HepG2 (cell line): ENCODE measurements at regions not wholly inside any gene's neighbourhood (a gene's known extent, or its start where the extent isn't known, plus 50 kb on each side); places are given as distances from the start of the nearest gene placed in this dataset.

Source experiments
- ATAC-seq: fragments of 200-7000 bp; cut with Tn5 transposase; 3 replicates; pipeline ENCODE4 v1.9.1; 2020; ENCODE audit warnings: mild to moderate bottlenecking, moderate library complexity
- BruUV-seq: library from RNA; stranded (reverse); fragments of 400-500 nt; replicated peaks from 2 replicates; lab custom pipeline; 2021; lab: Mats Ljungman, UMichigan
- CTCF ChIA-PET: fragments of 300-600 bp; formaldehyde crosslinking; extraction: SDS; loops from one replicate; lab custom pipeline; 2021; ENCODE audit warnings: low total read pairs, inconsistent platforms, low intra/inter-chr PET ratio; lab: Yijun Ruan, JAX
- POLR2A ChIA-PET: fragments of 350-600 bp; sonication (Branson Sonifier 250); formaldehyde crosslinking; loops from one replicate; lab custom pipeline; 2020; ENCODE audit warnings: antibody characterized with exemption, inconsistent platforms; lab: Yijun Ruan, JAX
- DNase-seq: peaks from one replicate; pipeline ENCODE4 v3.0.0-alpha.2; 2015; ENCODE audit warnings: low spot score
- FAIRE-seq: peaks from 3 replicates; lab custom pipeline; 2011; peaks lifted over from hg19 to GRCh38; lab: Jason Lieb, UNC
- H2AFZ ChIP-seq: one replicate; pipeline ENCODE4 v1.6.1; 2011; ENCODE audit warnings: low read length, inconsistent platforms
- H3K27ac ChIP-seq: fragments of 300-600 bp; 3 replicates; pipeline ENCODE4 v1.8.0; 2011; ENCODE audit warnings: mixed run types, mild to moderate bottlenecking, mixed read lengths, low read length, inconsistent platforms; ENCODE audit not compliant: insufficient read depth; ENCODE audit errors: extremely low read length
- H3K27me3 ChIP-seq, 2 experiments: fragments of 200-600 bp in 1 of 2; 2 replicates in 1 of 2; 3 replicates in 1 of 2; pipeline versions ENCODE4 v1.6.0 to v1.8.0; 2011; ENCODE audit warnings: low read length in 2 of 2, mild to moderate bottlenecking in 2 of 2, moderate library complexity in 2 of 2, inconsistent platforms in 1 of 2; ENCODE audit not compliant: insufficient read depth in 2 of 2, control insufficient read depth in 1 of 2
- H3K36me3 ChIP-seq, 2 experiments: fragments of 200-600 bp in 1 of 2; replicated peaks in 1 of 2; 2 replicates in 1 of 2; 3 replicates in 1 of 2; pipeline versions ENCODE4 v1.5.1 to v1.8.0; 2011; ENCODE audit warnings: low read length in 2 of 2, inconsistent platforms in 1 of 2; ENCODE audit not compliant: insufficient read depth in 2 of 2, control insufficient read depth in 1 of 2
- H3K4me1 ChIP-seq: 2 replicates; pipeline ENCODE4 v1.5.1; 2012; ENCODE audit warnings: low read length, inconsistent platforms; ENCODE audit not compliant: insufficient read depth
- H3K4me2 ChIP-seq: 2 replicates; pipeline ENCODE4 v1.6.0; 2011; ENCODE audit warnings: low read depth, low read length, inconsistent platforms
- H3K4me3 ChIP-seq, 3 experiments: fragments of 200-600 bp in 1 of 3; sonication (generic), shearing (Covaris generic) in 1 of 3; replicated peaks in 1 of 3; 2 replicates each; pipeline ENCODE4 v1.5.1; 2011 to 2016; ENCODE audit warnings: low read length in 3 of 3, inconsistent platforms in 2 of 3, low read depth in 2 of 3, mild to moderate bottlenecking in 2 of 3, control low read depth in 1 of 3, mixed read lengths in 1 of 3; ENCODE audit not compliant: insufficient read depth in 1 of 3
- H3K79me2 ChIP-seq: one replicate; pipeline ENCODE4 v1.6.1; 2011; ENCODE audit warnings: low read length, inconsistent platforms; ENCODE audit not compliant: insufficient read depth
- H3K9ac ChIP-seq: 2 replicates; pipeline ENCODE4 v1.6.0; 2011; ENCODE audit warnings: mild to moderate bottlenecking, low read depth, low read length, inconsistent platforms; ENCODE audit not compliant: insufficient read depth
- H3K9me3 ChIP-seq: 2 replicates; pipeline ENCODE4 v1.5.1; 2012; ENCODE audit warnings: mild to moderate bottlenecking, low read length
- H4K20me1 ChIP-seq: 2 replicates; pipeline ENCODE4 v1.6.0; 2011; ENCODE audit warnings: inconsistent platforms, mild to moderate bottlenecking, low read length, moderate library complexity; ENCODE audit not compliant: insufficient read depth
- AHR ChIP-seq: IDR thresholded peaks from 2 replicates; pipeline ENCODE4 v1.6.1; 2018; ENCODE audit warnings: missing genetic modification reagents, missing compliant biosample characterization
- JUNB ChIP-seq: sonication (generic); formaldehyde crosslinking; IDR thresholded peaks from 2 replicates; pipeline ENCODE4 v1.8.0; 2022; ENCODE audit warnings: missing genetic modification reagents, mild to moderate bottlenecking, borderline replicate concordance
- KDM5B ChIP-seq: sonication (generic); formaldehyde crosslinking; IDR thresholded peaks from 2 replicates; pipeline ENCODE4 v1.4.0; 2020; ENCODE audit warnings: missing genetic modification reagents, mild to moderate bottlenecking, borderline replicate concordance
- MIER3 ChIP-seq: IDR thresholded peaks from 2 replicates; pipeline ENCODE4 v1.6.1; 2016; ENCODE audit warnings: missing compliant biosample characterization, borderline replicate concordance
- MLXIP ChIP-seq: sonication (generic); formaldehyde crosslinking; IDR thresholded peaks from 2 replicates; pipeline ENCODE4 v1.9.0; 2021; ENCODE audit warnings: missing genetic modification reagents, borderline replicate concordance
- NCOR1 ChIP-seq: fragments of 200-600 bp; sonication (generic); IDR thresholded peaks from 2 replicates; pipeline ENCODE4 v1.7.0; 2017; ENCODE audit warnings: antibody characterized with exemption, low read length, borderline replicate concordance
- RAD51 ChIP-seq: fragments of 450-650 bp; IDR thresholded peaks from 2 replicates; pipeline ENCODE4 v1.6.1; 2016; ENCODE audit warnings: borderline replicate concordance
- RELA ChIP-seq: sonication (generic); formaldehyde crosslinking; IDR thresholded peaks from 2 replicates; pipeline ENCODE4 v1.4.0; 2020; ENCODE audit warnings: missing genetic modification reagents
- SRF ChIP-seq: IDR thresholded peaks from 2 replicates; pipeline ENCODE4 v1.6.1; 2011; ENCODE audit warnings: mild to moderate bottlenecking, low read depth, low read length, moderate library complexity
- SRSF1 ChIP-seq: fragments of 200-400 bp; formaldehyde crosslinking; optimal IDR thresholded peaks from 2 replicates; pipeline ENCODE3; 2017; ENCODE audit warnings: mild to moderate bottlenecking, low read depth, low read length, moderate library complexity
- ZC3H4 ChIP-seq: sonication (generic); formaldehyde crosslinking; IDR thresholded peaks from 2 replicates; pipeline ENCODE4 v1.4.0; 2020; ENCODE audit warnings: missing genetic modification reagents, borderline replicate concordance
- ZFP82 ChIP-seq: sonication (generic); formaldehyde crosslinking; IDR thresholded peaks from 2 replicates; pipeline ENCODE4 v1.5.1; 2020; ENCODE audit warnings: mild to moderate bottlenecking, missing genetic modification reagents, borderline replicate concordance
- ZNF101 ChIP-seq: sonication (generic); formaldehyde crosslinking; IDR thresholded peaks from 2 replicates; pipeline ENCODE4 v1.4.0; 2020; ENCODE audit warnings: mild to moderate bottlenecking, low read depth, missing genetic modification reagents, borderline replicate concordance
- ZNF280B ChIP-seq: sonication (generic); formaldehyde crosslinking; IDR thresholded peaks from 2 replicates; pipeline ENCODE4 v1.5.0; 2020; ENCODE audit warnings: missing genetic modification reagents, mild to moderate bottlenecking, borderline replicate concordance
- ZNF772 ChIP-seq: sonication (generic); formaldehyde crosslinking; IDR thresholded peaks from 2 replicates; pipeline ENCODE4 v1.5.0; 2020; ENCODE audit warnings: mild to moderate bottlenecking, missing genetic modification reagents
- WGBS: methylation state at CpG from one replicate; pipeline ENCODE4 v1.1.6; 2017; ENCODE audit warnings: low lambda C conversion rate; 5-methylcytosine and 5-hydroxymethylcytosine counted together
- in situ Hi-C: cut with HindIII; loops from 2 replicates; pipeline ENCODE4 v1.10.0; 2017; ENCODE audit warnings: low pct_unique_long_range_greater_than_20kb; ENCODE audit not compliant: extremely low pct_ligation_motif_present
- intact Hi-C: fragments of 100-400 bp; cut with micrococcal nuclease; formaldehyde crosslinking; loops from one replicate; pipeline ENCODE4 v1.10.0; 2022; ENCODE audit not compliant: unreplicated experiment
- TF ChIP-seq, protein P1 (sequence below): sonication (generic); formaldehyde crosslinking; IDR thresholded peaks from 2 replicates; pipeline ENCODE4 v1.4.0; 2020; ENCODE audit warnings: missing genetic modification reagents

GRCh38 chr5:52657247-52657645 lies 130.5 kb upstream of the ITGA1 start (continued):
- TF ChIP-seq ZFP82, result no peak
- TF ChIP-seq NCOR1, result no peak
- no peak for TF ChIP-seq JUNB
- TF ChIP-seq, all 625 proteins: peak for 2

DNA sequence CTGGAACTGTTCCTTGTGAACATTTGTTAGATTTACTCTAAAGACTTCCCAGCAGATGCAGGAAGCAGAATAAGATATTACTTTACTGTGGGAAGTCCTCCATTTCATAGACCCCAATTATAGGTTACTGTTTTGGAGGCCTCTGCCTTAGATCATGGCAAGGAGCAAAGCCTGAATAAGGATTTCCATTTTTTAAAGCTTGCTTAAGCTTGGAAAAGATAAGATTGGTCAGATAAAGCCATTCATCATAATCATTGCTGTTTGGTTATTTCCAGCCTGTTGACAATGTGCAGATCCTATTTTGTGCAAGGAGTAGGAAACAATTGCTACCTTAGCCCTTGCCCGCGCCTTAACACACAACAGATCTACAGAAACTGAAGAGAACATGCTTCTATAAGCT lies 129.5 kb upstream of the ITGA1 start:
- ATAC-seq (no peak), DNase-seq (no peak), FAIRE-seq (no peak)
- Histone ChIP-seq H3K4me3 (no peak overlapping the region), H3K4me1 (no peaks in the 10 kb centered on the region), H3K4me2 (no peak overlapping the region), H3K36me3 (no peaks in the 10 kb centered on the region), H2AFZ (no peak overlapping the region), H4K20me1 (no peaks in the 10 kb centered on the region), H3K79me2 (no peaks in the 10 kb centered on the region), H3K9me3 (no peaks in the 10 kb centered on the region), H3K27me3 (no peaks in the 10 kb centered on the region), H3K9ac (no peak overlapping the region), H3K27ac (no peak overlapping the region)
- POLR2A ChIA-PET, result no interaction called here
- CTCF ChIA-PET, result interaction anchor here (2.2 kb wide), 1 partner anchor 1696 kb away, joined by 7 read pairs; no protein-coding TSS in a partner anchor
- no TSS peak for BruUV-seq
- intact Hi-C loops (no loop called here), in situ Hi-C loops (loop anchor here (10.0 to 25.0 kb wide), 3 partner anchors 646 to 1693 kb away; partner anchors contain the start of gene ISL1)
- WGBS, result 98% methylated on average over 2 of the region's 2 CpGs
- TF ChIP-seq SRSF1 (no peak), KDM5B (no peak), RAD51 (no peak), RELA (CRISPR knock-in tag) (no peak), MLXIP (CRISPR knock-in tag) (no peak), MIER3 (CRISPR knock-in tag) (no peak), ZNF101 (CRISPR knock-in tag) (no peak), SRF (no peak), ZNF772 (CRISPR knock-in tag) (no peak), ZNF280B (CRISPR knock-in tag) (no peak), AHR (no peak), ZC3H4 (CRISPR knock-in tag) (no peak)
- TF ChIP-seq, protein P1, sequence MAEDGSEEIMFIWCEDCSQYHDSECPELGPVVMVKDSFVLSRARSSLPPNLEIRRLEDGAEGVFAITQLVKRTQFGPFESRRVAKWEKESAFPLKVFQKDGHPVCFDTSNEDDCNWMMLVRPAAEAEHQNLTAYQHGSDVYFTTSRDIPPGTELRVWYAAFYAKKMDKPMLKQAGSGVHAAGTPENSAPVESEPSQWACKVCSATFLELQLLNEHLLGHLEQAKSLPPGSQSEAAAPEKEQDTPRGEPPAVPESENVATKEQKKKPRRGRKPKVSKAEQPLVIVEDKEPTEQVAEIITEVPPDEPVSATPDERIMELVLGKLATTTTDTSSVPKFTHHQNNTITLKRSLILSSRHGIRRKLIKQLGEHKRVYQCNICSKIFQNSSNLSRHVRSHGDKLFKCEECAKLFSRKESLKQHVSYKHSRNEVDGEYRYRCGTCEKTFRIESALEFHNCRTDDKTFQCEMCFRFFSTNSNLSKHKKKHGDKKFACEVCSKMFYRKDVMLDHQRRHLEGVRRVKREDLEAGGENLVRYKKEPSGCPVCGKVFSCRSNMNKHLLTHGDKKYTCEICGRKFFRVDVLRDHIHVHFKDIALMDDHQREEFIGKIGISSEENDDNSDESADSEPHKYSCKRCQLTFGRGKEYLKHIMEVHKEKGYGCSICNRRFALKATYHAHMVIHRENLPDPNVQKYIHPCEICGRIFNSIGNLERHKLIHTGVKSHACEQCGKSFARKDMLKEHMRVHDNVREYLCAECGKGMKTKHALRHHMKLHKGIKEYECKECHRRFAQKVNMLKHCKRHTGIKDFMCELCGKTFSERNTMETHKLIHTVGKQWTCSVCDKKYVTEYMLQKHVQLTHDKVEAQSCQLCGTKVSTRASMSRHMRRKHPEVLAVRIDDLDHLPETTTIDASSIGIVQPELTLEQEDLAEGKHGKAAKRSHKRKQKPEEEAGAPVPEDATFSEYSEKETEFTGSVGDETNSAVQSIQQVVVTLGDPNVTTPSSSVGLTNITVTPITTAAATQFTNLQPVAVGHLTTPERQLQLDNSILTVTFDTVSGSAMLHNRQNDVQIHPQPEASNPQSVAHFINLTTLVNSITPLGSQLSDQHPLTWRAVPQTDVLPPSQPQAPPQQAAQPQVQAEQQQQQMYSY (CRISPR knock-in tag), result no peak
